ENCODE measurements at regions not wholly inside any gene's neighbourhood (a gene's known extent, or its start where the extent isn't known, plus 50 kb on each side); places are given as distances from the start of the nearest gene placed in this dataset.

GRCh38 chr5:107268241-107268640, 402.5 kb downstream of the EFNA5 start:
- H3K36me3 ChIP-seq (ENCODE audit: insufficient read depth, low read length): no peaks in the 10 kb centered on the region
- no peak overlapping the region for H3K4me3 ChIP-seq (ENCODE audit: low read depth, low read length, poor library complexity, severe bottlenecking)
- H3F3A ChIP-seq (ENCODE audit: insufficient read depth, low read length): no peaks in the 10 kb centered on the region
- peaks cover 26% of the 10 kb centered on the region for H3K4me1 ChIP-seq (ENCODE audit: insufficient read depth, low read length, severe bottlenecking)
- H4K20me1 ChIP-seq (ENCODE audit: insufficient read depth, low read length): no peaks in the 10 kb centered on the region
- H3K27ac ChIP-seq (ENCODE audit: low read depth, low read length, poor library complexity, severe bottlenecking): no peak overlapping the region
- H3K79me2 ChIP-seq (ENCODE audit: insufficient read depth, low read length): no peaks in the 10 kb centered on the region
- TF ChIP-seq EZH2 (IDR thresholded peaks at IDR 0.05; ENCODE audit: borderline replicate concordance, low read length): no peak
- no peak for TF ChIP-seq CTCF (IDR thresholded peaks at IDR 0.05; ENCODE audit: low read length)
- no peaks in the 10 kb centered on the region for H3K27me3 ChIP-seq (ENCODE audit: insufficient read depth, low read length)
- H3K4me2 ChIP-seq (ENCODE audit: low read length): no peak overlapping the region
- no peaks in the 10 kb centered on the region for H3K9me2 ChIP-seq (ENCODE audit: low read depth, low read length)
- H3K9me3 ChIP-seq (ENCODE audit: low read length): no peaks in the 10 kb centered on the region
- no peak overlapping the region for H2AFZ ChIP-seq (ENCODE audit: low read length)
- no peak overlapping the region for H3K9ac ChIP-seq (ENCODE audit: low read length)

GRCh38 chr5:107266100-107266499, 404.6 kb downstream of the EFNA5 start:
- H3K4me2 ChIP-seq (ENCODE audit: low read length): no peak overlapping the region

DNA sequence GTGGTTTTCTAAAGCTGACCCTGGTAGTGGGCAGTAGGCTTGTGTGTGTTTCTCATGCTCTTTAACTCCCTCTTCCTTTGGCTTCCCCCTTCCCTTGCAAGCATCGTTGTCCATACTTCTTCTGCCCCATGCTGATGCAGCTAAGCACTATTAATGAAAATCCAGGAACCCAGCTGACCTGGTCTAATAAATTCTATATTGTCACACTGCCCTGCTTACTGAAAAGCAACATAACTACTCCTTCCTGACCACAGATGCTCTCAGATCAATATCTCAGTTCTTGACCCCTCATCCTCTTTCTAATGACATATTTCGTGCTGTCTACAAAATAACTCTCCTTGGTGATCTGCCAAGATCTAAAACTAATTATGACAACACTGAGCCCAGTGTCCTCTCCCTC, 405.5 kb downstream of the EFNA5 start:
- Histone ChIP-seq H3K79me2 (ENCODE audit: insufficient read depth, low read length) (no peaks in the 10 kb centered on the region), H3K9me3 (ENCODE audit: low read length) (0 out of 2 replicates have a peak, but pooled peaks cover 4% of the 10 kb centered on the region), H3K4me3 (ENCODE audit: low read depth, low read length, poor library complexity, severe bottlenecking) (no peak overlapping the region), H3F3A (ENCODE audit: insufficient read depth, low read length) (no peaks in the 10 kb centered on the region), H3K4me1 (ENCODE audit: insufficient read depth, low read length, severe bottlenecking) (peaks cover 38% of the 10 kb centered on the region), H3K9ac (ENCODE audit: low read length) (no peak overlapping the region), H3K9me2 (ENCODE audit: low read depth, low read length) (no peaks in the 10 kb centered on the region), H3K4me2 (ENCODE audit: low read length) (no peak overlapping the region; the same call in 1 of the 2 replicates), H3K27me3 (ENCODE audit: insufficient read depth, low read length) (no peaks in the 10 kb centered on the region), H2AFZ (ENCODE audit: low read length) (no peak overlapping the region), H4K20me1 (ENCODE audit: insufficient read depth, low read length) (no peaks in the 10 kb centered on the region), H3K27ac (ENCODE audit: low read depth, low read length, poor library complexity, severe bottlenecking) (peak overlapping the region; percentile 78), H3K36me3 (ENCODE audit: insufficient read depth, low read length) (no peaks in the 10 kb centered on the region; the same call in 1 of the 2 replicates)
- no peak for TF ChIP-seq EZH2 (IDR thresholded peaks at IDR 0.05; ENCODE audit: borderline replicate concordance, low read length)
- no peak for TF ChIP-seq CTCF (IDR thresholded peaks at IDR 0.05; ENCODE audit: low read length)

More at GRCh38 chr5:107266100-107266499, 404.6 kb downstream of the EFNA5 start:
- no peak for TF ChIP-seq CTCF (IDR thresholded peaks at IDR 0.05; ENCODE audit: low read length)
- no peak for TF ChIP-seq EZH2 (IDR thresholded peaks at IDR 0.05; ENCODE audit: borderline replicate concordance, low read length)
- Histone ChIP-seq H3K9me3 (ENCODE audit: low read length) (0 out of 2 replicates have a peak, but pooled peaks cover 4% of the 10 kb centered on the region), H2AFZ (ENCODE audit: low read length) (no peak overlapping the region), H3K36me3 (ENCODE audit: insufficient read depth, low read length) (no peaks in the 10 kb centered on the region; the same call in 1 of the 2 replicates), H4K20me1 (ENCODE audit: insufficient read depth, low read length) (no peaks in the 10 kb centered on the region), H3K27ac (ENCODE audit: low read depth, low read length, poor library complexity, severe bottlenecking) (no peak overlapping the region), H3K79me2 (ENCODE audit: insufficient read depth, low read length) (no peaks in the 10 kb centered on the region), H3K27me3 (ENCODE audit: insufficient read depth, low read length) (no peaks in the 10 kb centered on the region), H3K9me2 (ENCODE audit: low read depth, low read length) (no peaks in the 10 kb centered on the region), H3K4me1 (ENCODE audit: insufficient read depth, low read length, severe bottlenecking) (peaks cover 38% of the 10 kb centered on the region), H3K9ac (ENCODE audit: low read length) (no peak overlapping the region), H3F3A (ENCODE audit: insufficient read depth, low read length) (no peaks in the 10 kb centered on the region), H3K4me3 (ENCODE audit: low read depth, low read length, poor library complexity, severe bottlenecking) (no peak overlapping the region)
